GM18867 (cell line): ENCODE measurements at regions not wholly inside any gene's neighbourhood (a gene's known extent, or its start where the extent isn't known, plus 50 kb on each side); places are given as distances from the start of the nearest gene placed in this dataset.

Experiments used
- ATAC-seq: cut with Tn5 transposase; IDR thresholded peaks from one replicate; pipeline ENCODE4 v1.9.1; 2021; ENCODE audit warnings: mild to moderate bottlenecking, moderate library complexity; ENCODE audit not compliant: unreplicated experiment

- no peak for ATAC-seq
Observed at GRCh38 chr1:14294006-14294405, 304.5 kb upstream of the KAZN start.

- ATAC-seq, result no peak
Observed at GRCh38 chr1:14294860-14295536, 303.5 kb upstream of the KAZN start.

- ATAC-seq, result no peak
Observed at GRCh38 chr1:14296795-14297194, 301.7 kb upstream of the KAZN start.

DNA sequence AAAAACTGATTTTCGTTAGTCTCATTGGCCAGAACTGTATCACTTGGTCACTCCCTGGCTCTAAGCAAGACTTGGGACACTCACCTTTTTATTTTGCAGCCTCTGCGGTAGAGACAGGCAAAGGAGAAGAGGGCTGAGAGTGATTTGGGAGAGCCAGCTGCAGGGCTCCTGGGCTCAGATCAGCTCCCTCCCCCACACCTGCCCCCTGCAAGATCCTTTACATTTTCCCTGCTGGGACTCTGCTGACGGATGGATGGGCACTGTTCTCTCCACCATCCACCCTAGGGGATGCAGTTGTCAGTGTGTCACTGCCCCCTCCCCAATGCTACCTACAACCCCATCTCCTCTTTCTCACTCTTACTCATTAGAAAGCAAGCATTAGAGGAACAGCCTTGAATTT, 301.1 kb upstream of the KAZN start:
- ATAC-seq, result no peak

DNA sequence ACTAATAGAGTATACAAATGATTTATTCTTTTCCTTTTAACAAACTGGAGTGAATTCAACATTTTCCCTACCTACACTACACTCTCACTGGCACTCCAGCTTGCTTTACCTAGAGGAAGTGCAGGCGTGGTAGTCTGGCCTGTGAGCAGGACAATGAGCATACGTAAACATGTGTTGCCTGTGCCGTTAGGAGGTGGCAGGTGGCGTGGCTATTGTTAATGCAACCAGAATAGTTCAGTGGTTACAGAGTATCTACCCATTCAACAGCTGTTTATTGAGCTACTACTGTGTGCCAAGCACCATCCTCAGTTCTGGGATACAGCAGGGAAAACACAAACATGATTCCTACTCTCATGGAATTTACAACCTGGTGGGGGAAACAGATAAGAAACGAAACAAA, 299.7 kb upstream of the KAZN start:
- no peak for ATAC-seq

- no peak for ATAC-seq
Observed at GRCh38 chr1:14300991-14301703, 297.3 kb upstream of the KAZN start.

- no peak for ATAC-seq
Observed at GRCh38 chr1:14301704-14302024, 296.8 kb upstream of the KAZN start.

GRCh38 chr1:14302025-14302424, 296.5 kb upstream of the KAZN start:
- no peak for ATAC-seq

GRCh38 chr1:14303011-14303410, 295.5 kb upstream of the KAZN start:
- no peak for ATAC-seq

DNA sequence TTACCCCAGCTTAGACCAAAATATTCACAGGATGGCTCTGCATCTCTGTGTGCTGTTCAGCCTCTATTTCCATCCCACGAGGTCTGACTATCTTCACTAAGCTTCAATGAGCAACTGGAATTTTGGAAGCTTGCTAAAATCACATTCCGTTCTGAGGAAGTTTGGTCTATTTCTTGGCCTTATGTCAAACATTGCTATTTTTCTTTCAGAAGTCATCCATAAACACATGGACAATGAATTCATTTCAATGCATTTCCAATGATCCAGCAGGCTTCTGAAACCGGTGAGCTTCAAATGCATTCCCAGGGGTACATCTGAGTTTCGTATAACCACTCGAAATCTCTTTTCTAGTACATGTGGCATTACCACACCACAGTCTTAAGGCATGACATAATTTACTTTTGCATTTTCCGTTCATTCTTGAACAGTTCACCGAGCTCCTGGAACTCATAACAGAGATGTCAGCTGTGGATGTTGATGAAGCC, 294.1 kb upstream of the KAZN start:
- no peak for ATAC-seq

GRCh38 chr1:14308460-14308859, 290.0 kb upstream of the KAZN start:
- ATAC-seq, result no peak

GRCh38 chr1:14309984-14310383, 288.5 kb upstream of the KAZN start:
- ATAC-seq, result no peak

- no peak for ATAC-seq
Observed at GRCh38 chr1:14310476-14310875, 288.0 kb upstream of the KAZN start.

- no peak for ATAC-seq
Observed at GRCh38 chr1:14313731-14314431, 284.6 kb upstream of the KAZN start.

GRCh38 chr1:14318830-14319229, 279.7 kb upstream of the KAZN start:
- ATAC-seq, result no peak

DNA sequence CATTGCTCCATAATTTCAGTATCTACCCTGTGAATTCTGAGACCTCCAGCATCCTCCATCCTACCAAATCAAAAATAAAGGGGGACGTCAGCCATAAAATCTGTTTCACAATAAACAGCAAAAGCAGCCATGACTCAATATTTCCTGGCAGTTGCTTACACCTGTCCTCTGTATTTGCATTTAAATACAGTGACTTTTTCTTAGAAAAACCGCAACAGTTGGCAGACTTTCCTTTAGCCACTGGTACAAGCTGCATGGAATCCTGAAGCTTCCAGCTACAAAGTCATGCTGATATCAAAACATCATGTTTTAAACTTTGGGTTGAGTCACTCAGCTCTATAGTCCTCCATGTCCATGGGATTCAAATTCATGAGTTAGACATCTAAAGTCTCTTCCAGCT, 278.0 kb upstream of the KAZN start:
- ATAC-seq, result no peak

- no peak for ATAC-seq
Observed at GRCh38 chr1:14320986-14321385, 277.5 kb upstream of the KAZN start.

DNA sequence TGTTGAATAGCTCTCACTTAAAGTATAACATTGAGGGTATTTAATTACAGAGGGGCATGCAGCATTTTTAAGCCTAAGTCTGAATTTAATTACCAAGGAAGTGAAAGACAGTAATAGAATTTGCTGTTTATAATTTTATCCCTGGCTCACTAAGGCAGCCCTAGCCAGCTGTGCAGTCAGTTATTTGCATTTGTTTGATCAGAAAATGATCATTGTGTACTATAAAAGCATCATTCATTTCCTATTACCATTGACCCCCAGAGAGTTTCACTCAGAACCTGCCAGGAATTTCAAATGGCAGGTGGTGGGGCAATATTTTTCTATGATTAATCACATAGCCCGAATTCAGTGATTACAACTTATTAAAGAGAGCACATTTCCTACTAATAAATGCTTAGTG, 277.1 kb upstream of the KAZN start:
- no peak for ATAC-seq

- ATAC-seq, result no peak
Observed at GRCh38 chr1:14323568-14324247, 274.8 kb upstream of the KAZN start.

GRCh38 chr1:14324248-14324630, 274.2 kb upstream of the KAZN start:
- ATAC-seq, result no peak

DNA sequence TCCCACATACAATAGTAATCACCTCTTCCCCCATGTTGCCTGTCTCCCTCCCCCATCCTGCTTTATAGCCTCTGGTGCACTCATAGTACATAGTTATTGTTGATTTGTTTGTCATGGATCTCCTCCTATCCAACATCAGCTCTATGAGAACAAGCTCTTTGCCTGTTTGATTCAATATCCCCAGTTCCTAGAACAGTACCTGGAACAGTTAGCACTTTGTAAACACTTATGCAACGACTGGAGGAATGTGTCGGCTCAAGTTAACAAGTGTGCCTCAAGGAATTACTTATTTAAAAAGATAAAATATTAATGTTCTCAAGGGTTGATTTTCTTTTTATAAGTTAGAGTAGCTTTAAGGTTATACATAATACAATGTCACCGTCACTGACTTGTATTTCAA, 271.6 kb upstream of the KAZN start:
- no peak for ATAC-seq

DNA sequence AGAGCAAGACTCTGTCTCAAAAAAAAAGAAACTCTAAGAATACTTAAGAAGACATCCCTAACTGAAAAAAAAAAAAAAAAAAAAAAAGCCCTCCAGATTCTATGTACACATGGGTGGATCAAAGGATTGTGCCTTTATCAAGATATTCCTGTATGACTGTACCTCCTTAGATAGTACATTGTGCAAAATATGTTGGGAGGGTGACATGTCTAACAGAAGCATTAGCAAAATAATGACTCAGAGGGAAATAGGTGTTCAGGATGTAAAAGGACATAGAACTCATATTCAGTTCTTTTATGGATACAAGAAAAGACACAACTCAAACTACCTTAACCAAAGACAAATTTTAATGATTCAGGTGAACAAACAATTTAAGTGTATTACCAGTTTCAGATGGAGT, 269.8 kb upstream of the KAZN start:
- no peak for ATAC-seq
